22Rv1 (cell line): ENCODE measurements at regions not wholly inside any gene's neighbourhood (a gene's known extent, or its start where the extent isn't known, plus 50 kb on each side); places are given as distances from the start of the nearest gene placed in this dataset.

Experiments used
- CTCF ChIP-seq: fragments of 450-650 bp; IDR thresholded peaks from 2 replicates; pipeline ENCODE4 v1.5.1; 2017; ENCODE audit warnings: mild to moderate bottlenecking
- ZFX ChIP-seq: fragments of 450-650 bp; IDR thresholded peaks from 2 replicates; pipeline ENCODE4 v1.6.1; 2017; ENCODE audit warnings: antibody characterized with exemption, borderline replicate concordance

- TF ChIP-seq CTCF: no peak
- TF ChIP-seq ZFX: no peak
These were observed 691.5 kb upstream of the SORCS1 start for GRCh38 chr10:107856047-107856315.
